ENCODE measurements at regions not wholly inside any gene's neighbourhood (a gene's known extent, or its start where the extent isn't known, plus 50 kb on each side); places are given as distances from the start of the nearest gene placed in this dataset.

- TF ChIP-seq CTCF (IDR thresholded peaks at IDR 0.05), result no peak
- no peak for TF ChIP-seq POLR2AphosphoS5 (IDR thresholded peaks at IDR 0.05)
Measured at GRCh38 chr22:27149921-27150543, 492.6 kb downstream of the MIAT start.

Data from prostate gland (tissue), 2 donors.